Prostate gland (tissue), 2 donors: ENCODE measurements at regions not wholly inside any gene's neighbourhood (a gene's known extent, or its start where the extent isn't known, plus 50 kb on each side); places are given as distances from the start of the nearest gene placed in this dataset.

Experiments
- POLR2A ChIP-seq: fragments of 450-650 bp; IDR thresholded peaks from one replicate; pipeline ENCODE4 v1.6.1; 2016; ENCODE audit warnings: antibody characterized with exemption, mild to moderate bottlenecking
- TF ChIP-seq, protein P1 (sequence below), 4 experiments: fragments of 200-600 bp in 2 of 4; fragments of 450-650 bp in 2 of 4; sonication (generic) in 2 of 4; IDR thresholded peaks; 1 replicate in 3 of 4; 2 replicates in 1 of 4; pipeline ENCODE4 v1.5.1; 2016 to 2019; ENCODE audit warnings: antibody characterized with exemption in 4 of 4, mild to moderate bottlenecking in 2 of 4, moderate library complexity in 2 of 4

- TF ChIP-seq, protein P1, sequence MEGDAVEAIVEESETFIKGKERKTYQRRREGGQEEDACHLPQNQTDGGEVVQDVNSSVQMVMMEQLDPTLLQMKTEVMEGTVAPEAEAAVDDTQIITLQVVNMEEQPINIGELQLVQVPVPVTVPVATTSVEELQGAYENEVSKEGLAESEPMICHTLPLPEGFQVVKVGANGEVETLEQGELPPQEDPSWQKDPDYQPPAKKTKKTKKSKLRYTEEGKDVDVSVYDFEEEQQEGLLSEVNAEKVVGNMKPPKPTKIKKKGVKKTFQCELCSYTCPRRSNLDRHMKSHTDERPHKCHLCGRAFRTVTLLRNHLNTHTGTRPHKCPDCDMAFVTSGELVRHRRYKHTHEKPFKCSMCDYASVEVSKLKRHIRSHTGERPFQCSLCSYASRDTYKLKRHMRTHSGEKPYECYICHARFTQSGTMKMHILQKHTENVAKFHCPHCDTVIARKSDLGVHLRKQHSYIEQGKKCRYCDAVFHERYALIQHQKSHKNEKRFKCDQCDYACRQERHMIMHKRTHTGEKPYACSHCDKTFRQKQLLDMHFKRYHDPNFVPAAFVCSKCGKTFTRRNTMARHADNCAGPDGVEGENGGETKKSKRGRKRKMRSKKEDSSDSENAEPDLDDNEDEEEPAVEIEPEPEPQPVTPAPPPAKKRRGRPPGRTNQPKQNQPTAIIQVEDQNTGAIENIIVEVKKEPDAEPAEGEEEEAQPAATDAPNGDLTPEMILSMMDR (IDR thresholded peaks at IDR 0.05) = no peak
- TF ChIP-seq POLR2A = no peak
These were observed 167.3 kb upstream of the SPRED2 start for GRCh38 chr2:65599693-65600092.
